GM21526 (cell line): ENCODE measurements at regions not wholly inside any gene's neighbourhood (a gene's known extent, or its start where the extent isn't known, plus 50 kb on each side); places are given as distances from the start of the nearest gene placed in this dataset.
"Not testable (repeated sequence)": the region's sequence is repeated elsewhere in the genome, so short reads cannot be mapped to it uniquely, and the experiment has no call there.

Experiments
- ATAC-seq: cut with Tn5 transposase; IDR thresholded peaks from one replicate; pipeline ENCODE4 v1.9.1; 2021; ENCODE audit warnings: moderate library complexity; ENCODE audit not compliant: unreplicated experiment, low FRiP score

DNA sequence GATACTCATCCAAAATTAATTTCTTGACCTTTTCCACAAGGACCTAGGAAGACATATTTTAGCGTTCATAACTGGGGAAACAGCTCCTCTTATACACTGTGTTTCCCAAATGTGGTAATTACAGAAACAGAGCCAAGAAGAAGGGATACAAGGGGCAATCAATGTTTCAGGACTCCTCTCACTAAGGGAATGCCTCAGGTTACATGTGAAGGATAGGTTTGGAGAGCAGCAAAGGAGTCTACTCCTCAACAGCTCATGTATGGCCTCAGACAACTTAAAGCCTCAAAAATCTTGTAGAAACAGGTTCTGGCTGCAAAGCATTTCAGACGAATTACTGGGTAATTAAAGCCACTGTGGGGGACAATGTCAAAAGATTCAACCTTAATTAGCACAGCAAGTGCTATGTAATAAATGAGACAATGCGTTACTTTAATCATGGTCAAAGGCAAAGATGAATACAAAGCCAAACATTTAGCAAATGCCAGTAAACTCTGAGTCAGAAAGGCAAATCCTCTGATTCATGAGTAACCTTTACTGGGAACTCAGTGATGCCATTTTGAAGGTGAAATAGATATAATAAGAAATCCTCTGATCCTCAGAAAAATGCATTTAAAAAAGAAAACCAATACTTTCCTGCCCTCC lies 1111.2 kb downstream of the TUSC7 start:
- ATAC-seq: no peak

DNA sequence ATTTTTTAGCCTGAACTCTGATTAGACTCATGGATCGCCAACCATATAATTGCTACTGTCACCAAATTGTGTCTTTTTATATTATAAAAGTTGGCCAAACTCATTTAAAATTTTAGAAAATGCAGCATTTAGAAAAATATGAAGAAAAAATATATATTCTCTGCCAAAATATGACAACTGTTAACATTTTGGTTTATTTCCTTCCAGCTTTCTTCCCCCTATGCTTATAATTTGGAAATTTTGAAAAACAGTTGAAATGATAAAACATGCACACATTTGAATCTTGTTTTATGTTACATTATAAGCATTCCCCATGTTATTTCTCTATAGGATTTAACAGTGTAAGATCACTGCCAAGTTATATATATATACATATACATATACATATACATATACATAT lies 1112.8 kb downstream of the TUSC7 start:
- ATAC-seq: no peak

DNA sequence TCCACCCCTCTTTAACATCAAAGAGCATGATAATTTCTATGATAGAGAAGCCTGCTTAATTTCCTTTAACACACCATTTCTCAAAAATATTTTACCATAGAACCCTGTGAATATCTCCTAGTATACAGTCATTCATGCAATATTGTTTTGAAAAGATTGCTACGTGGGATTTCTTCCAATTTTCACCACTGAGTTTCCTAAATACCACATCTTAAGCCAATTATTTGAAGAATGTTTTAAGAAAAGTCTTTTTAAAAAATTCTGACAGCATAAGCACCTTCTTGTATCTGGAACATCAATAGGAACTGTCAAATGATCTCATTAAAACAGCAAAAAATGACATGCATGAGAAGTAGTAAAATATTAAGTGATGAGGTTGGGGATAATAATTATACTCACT lies 1126.7 kb downstream of the TUSC7 start:
- ATAC-seq: no peak

DNA sequence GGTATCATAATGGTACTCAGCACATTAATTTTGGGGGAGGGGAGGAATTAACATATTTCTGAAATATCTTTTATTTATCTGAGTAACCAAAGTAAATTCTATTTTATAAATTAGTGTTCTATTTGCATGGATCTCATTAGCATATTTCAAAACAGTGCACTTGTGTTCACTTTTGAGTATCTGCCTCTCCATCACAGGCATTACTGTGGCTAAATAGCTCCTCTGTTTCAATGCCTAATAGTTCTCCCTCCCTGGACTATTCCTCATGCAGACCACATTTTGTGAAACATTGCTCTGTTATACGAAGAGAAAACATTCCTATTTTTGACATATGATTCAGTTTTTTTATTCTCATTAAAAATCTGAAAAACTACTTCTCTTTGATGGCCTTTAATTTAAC lies 1127.8 kb downstream of the TUSC7 start:
- no peak for ATAC-seq

DNA sequence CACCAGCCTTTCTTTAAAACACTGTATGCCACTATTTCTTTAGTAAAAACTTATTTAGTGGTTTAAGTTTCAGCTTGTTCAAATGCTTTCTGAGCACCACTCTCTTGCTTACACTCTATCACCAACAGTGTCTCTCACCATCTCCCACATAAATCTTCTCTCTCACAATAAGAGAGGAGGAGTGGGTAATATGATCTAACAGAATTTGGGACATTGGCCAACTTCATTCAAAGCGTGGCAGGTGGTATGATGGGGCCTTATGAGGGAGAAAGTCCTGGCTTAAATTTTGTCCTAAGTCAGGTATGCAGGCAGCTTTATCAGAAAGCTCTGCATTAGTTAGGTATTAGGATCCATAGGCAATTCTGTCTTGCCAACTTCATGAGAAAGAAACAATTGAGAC lies 1132.5 kb downstream of the TUSC7 start:
- no peak for ATAC-seq

DNA sequence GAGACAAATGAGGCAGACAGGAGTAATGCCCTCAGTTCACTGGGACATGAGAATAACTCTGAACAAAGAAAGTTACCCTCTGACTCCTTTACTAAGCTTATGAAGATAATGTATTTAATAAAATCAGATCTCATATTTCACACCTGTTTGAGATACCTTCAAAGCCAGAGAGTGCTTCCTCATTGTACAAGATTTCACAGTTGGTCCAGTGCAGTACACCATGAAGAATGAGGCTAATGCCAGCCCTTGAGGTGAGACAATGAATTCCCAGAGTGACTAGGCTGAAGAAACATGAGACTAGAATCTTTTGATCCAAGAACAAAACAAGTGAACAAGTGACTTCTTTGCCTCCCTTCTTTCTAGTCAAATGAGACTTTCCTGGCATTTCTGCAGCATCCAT lies 1133.8 kb downstream of the TUSC7 start:
- ATAC-seq: no peak

DNA sequence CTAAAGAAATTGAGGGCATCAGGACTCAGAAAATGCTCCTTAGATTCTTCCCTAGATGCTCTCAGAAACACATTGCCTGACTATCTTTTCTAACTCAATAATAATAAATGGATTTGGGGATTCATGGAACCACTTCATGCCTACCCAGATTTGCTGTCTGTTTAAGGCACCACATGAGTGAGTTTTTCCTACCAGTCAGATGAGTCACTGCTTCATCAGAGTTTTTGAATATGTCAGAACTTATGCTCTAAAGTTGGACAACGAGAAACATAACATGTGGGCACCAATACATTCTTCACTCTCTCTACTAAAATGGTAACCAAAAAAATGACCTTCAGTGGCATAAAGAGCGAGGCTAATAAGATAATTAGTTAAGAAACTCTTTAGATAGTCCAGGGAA lies 1135.1 kb downstream of the TUSC7 start:
- no peak for ATAC-seq

DNA sequence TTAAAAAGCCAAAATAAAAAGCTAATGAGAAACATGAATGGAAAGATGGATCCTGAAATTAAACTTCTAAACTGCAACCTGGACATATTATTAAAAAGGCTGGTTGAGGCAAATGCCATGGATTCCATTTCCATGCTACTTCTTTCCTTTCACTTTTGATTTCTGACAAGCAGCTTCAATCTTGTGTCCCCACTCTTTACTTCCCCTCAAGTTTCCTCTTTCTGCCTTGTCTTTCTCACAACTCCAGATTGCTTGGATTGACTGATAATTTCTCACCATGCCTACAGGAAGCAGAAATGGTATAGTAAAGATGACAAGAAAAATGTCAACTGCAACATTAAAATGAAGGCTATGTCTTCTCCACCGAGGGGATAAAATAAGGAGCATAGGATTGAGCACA lies 1136.7 kb downstream of the TUSC7 start:
- ATAC-seq: no peak

DNA sequence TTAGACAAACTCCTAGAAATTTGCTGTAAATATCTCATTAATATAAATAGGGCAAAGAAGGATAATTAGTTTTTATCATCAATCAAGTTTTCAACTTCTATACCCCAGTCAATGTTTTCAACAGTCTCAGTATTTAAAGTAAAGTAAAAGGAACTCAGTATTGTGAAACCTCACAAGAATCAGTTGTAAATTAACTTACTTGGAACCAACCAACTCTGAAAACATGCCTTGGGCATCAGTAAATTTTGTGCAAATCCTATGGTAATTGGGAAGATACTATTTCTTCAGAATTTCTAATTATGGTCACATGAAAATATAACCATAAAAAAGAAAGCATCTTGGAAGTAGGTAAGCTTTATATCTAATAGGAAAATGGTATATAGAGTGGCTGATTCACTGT lies 1139.0 kb downstream of the TUSC7 start:
- no peak for ATAC-seq

DNA sequence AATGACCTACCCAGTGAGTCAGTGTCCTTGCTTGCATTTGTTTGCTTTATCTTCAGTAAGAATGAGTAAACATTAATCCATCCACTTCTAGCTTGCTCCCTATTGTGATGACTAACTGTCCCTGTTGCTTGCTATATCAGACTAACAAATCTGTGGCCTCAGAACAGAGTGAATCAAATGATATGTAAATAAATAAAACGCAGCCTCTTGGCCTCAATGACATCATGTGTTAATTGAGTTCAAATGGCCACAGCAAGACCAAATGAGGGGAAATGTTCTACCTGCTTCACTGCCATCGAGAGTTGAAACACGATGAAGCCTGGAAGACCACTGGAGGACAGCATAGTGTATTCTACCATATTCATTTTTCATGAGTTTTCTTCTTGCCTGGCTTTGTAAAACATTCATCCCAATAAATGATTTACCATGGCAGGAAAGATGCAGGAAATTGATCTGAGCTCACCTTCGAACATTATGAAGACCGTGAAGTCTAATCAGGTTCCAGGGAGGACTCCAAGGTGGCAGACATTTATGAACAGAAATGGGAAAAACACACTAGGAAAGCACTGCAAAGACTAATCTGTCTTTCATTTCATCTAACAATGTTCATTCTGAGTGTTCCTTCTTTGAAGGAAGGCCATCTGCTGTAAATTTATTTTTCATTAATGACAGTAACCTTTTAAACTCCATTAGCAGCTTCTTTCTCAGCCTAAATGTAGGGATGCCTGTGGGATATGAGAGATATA lies 1144.5 kb downstream of the TUSC7 start:
- no peak for ATAC-seq

DNA sequence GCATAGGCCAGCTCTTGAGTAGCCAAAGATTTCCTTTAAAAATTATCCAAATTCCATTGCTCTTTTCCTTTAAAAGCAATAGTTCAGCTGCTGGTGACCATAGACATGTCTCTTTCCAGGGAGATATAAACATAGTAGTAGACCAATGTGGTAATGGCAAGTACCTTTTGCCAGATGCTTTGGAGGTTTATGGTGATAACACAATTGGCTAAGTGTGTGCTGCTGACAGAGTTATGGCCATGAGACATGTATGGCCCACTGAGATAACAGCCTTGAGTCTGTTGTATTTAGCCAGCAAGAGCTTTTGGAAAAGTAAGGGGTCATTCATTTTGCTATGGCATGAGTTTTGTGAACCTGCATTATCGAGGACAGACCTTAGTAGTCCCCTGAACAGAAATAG lies 1146.8 kb downstream of the TUSC7 start:
- no peak for ATAC-seq

DNA sequence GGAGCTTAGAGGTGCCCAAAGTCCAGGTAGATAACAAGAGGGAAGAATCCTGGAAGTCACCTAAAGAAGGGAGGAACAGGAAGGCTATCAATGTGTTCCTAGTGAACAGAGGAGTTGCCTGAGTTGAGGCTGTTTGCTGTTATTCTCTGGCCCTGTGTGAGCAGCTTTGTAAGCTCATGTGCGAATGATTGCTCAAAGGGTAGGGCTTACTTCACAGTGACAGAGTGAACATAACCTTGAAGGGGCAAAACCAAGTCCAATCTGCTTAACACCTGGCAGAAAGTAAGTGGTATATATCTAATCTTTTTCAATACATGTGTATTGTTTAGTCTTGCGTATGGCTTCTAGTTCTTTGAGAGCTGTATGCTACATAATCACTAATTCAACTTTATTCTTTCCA lies 1153.6 kb downstream of the TUSC7 start:
- ATAC-seq: no peak

DNA sequence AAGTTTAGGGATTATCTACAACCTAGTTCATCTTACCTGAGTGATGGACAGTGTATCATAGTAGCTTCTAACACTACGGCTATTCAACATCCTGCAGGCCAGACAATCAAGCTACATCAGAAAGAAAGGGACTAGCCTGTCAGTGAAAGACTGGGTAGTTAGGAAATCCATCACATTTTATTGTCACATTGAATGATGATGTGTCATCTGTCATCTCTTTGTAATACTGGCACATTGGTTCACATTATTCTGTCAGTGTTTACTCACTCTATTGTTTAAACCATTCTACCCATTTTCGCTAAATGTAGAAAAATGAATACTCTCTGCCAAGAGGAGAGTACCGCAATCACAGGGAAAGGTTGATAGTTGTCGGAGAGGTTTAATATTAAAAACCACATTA lies 1155.8 kb downstream of the TUSC7 start:
- ATAC-seq: no peak

DNA sequence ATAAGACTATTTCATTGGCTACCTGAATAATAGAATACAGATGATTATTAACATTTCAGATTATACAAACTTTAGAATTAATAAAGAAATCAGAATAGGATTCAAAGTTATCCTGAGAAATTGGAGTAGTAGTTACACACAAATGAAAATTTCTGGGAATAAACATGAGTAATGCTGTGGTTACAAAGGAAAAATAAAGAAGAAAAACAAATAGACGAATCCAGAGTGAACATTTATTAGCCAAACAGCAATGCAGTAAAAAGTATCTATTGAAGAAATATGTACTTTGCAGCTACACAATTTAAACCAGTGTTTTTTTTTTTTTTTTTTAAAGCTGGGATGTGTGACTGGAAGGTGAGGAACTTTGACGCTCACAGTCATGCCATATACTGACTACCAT lies 1159.2 kb downstream of the TUSC7 start:
- ATAC-seq: no peak

DNA sequence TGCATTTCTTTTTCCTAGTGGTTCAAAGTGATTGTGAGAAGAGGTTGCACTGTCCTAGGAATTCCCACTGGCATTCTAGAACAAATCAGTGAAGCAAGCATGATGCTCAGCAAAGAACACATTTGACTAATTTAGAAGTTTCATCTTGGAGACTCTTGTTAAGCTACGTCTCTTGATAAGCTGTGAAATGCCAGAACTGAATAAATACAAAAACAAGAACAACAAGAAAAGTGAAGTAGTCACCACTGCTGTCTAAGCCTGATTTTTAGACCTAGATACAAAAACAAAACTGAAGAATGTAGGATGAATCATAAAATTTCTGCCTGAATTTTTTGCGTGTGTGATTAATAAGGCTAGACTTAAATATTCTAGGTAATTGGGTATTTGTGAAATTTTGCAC lies 1162.4 kb downstream of the TUSC7 start:
- no peak for ATAC-seq

DNA sequence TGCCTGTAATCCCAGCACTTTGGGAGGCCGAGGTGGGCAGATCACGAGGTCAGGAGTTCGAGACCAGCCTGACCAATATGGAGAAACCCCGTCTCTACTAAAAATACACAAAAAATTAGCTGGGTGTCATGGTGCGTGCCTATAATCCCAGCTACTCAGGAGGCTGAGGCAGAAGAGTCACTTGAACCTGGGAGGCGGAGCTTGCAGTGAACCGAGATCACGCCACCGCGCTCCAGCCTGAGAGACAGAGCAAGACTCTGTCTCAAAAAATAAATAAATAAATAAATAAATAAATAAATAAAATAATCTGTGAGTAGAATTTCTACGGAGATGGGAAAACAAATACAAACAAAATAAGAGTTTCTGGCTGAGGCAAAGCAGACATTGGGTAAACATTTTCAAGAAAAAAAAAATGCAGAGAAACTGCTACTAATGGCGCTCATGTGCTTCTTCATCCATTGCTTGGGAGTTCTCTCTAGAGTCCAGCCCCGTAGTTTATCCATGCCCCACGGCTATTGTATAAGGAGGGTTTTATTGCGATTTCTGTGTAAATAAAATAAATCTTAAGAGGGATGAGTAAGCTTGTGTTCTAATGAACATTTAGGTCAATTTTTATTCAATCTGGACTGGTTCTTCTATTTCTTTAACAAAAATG lies 1161.9 kb downstream of the IGSF11 start:
- ATAC-seq: not testable (repeated sequence)

DNA sequence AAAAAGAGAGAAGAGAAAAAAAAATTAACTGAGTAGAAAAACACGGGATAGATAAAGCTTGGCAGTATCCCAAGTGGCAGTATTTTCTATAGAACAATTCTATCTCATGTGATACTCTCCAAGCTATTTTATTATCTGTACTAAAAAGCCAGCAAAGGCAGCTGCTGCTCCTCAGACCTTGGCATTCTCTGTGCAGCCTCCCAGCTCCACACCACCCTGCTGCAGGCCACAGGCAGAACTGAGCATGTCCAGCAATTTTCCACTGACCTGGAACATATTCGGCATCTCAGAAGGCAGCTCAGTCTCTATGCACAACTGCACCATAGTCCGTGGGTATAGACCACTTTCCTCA lies 1161.4 kb downstream of the IGSF11 start:
- no peak for ATAC-seq

DNA sequence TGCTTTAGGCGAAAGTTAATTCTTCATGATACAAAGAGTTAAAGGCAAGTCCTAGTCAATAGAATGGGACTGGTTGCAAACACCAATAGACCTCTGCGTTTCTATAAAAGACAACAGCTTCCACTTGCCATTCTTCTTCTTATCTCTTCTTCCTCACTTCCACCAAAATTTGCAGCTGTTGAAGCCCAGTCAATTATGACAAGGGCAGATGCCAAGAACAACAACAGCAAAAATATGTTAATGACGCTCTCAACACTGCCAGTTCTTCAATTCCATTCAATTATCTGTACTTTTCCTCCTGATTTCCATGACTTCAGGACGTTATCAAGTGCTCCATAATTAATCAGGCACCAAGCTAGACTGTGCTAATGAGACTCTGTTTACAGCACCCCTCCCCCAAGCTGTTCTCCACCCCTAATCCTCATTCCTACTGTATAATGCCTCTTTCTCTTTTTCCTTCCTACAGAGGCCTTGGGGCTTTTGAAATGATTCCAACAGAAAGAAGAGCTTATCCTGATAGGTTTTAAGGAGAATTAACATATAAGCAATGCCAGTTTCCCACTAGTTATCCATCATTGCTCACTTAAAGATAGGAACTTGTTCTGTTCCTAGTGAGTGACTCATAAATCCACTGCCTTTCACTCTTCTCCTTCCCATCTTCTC lies 1160.5 kb downstream of the IGSF11 start:
- ATAC-seq: no peak

DNA sequence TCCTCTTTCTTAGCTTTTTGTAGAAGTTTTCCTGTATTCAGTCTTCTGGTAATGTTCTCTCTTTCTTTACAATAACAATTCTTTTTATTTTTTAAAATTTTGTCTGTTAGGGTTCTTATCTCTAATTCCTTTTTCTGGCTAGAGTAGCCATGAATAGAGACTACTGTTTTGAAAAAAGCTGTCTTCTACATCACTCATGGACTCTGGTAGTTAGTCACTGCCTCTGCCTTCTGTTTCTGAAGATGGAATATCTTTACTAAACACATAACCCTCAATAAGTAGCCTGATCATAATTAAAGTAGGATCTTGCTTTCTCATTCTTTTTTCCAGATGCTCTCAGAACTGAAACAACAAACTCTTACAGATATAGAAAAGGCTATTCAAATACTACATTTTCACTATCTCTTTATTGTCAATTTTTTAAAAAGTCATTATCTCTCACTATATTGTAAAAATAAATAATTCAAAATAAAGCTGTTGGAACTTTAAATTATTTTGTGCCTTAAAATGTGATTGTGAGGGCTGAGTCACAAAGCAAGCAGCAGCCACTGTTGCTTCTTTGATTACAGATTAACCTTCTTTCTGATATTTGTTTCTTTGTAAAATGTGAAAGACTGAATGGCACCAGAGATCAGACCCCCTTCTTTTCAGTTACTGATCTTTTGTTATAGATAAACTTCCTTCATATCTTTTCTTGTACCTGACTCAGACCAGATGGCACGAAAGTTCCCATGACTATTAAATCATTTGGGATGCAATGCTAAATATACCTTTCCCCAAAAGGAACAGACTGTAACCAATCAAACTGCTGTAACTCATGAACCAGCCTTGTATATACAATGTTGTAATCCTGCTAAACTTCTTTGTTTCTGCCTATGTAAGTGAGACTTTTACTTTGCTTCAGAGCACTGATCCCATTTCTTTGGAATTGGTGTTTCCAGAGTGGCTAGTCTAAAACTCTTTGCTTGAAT lies 1159.5 kb downstream of the IGSF11 start:
- ATAC-seq: no peak

DNA sequence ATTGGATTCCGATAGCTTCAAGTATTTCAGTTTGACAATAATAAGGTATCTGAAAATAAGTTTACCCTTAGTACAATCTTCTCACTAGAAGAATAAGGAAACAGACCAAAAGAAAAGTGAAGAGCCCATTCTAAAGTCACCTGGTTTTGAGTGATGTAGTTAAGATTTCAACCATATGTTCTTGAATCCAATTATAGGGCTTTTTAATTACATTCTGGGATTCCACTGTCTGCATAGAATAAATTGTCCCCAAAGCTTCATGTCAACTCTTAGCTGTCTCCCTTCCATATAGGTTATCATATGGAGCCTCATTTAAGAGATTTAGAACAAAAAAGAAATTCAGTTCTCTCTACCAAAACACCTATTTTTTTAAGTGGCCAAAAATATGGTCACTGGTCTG lies 1158.8 kb downstream of the IGSF11 start:
- ATAC-seq: no peak
